ENCODE measurements at regions not wholly inside any gene's neighbourhood (a gene's known extent, or its start where the extent isn't known, plus 50 kb on each side); places are given as distances from the start of the nearest gene placed in this dataset.

DNA sequence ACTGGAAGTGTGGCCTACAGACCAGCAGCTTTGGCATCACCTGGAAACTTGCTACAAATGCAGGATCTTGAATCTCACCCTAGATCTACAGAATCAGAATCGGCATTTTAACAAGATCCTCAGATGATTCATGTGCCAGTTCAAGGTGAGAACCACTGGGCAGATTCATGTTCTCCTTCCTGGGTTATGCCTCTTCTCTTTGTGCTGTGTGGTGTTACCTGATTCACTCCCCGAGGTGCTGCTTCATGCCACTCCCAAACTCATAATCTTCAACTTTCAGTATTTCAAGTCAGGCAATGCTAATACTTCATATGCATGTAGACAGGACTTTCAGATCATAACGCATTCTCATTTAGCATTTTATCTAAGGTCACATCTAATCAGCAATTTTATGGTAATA lies 427.7 kb downstream of the FOXO1 start:
- Histone ChIP-seq H3K9me3 (no peaks in the 10 kb centered on the region), H3K4me1 (peaks cover 3 to 4% of the 10 kb centered on the region in 2 donors), H3K4me3 (no peak overlapping the region), H3K27me3 (no peaks in the 10 kb centered on the region), H3K27ac (no peak overlapping the region), H3K36me3 (no peaks in the 10 kb centered on the region)
- no peak for DNase-seq (ENCODE audit: low spot score in 2 of 2)
- intact Hi-C loops (cut with DNase I; ENCODE audit: low total_unique reads): no loop called here
- TF ChIP-seq POLR2A (IDR thresholded peaks at IDR 0.05): no peak

DNA sequence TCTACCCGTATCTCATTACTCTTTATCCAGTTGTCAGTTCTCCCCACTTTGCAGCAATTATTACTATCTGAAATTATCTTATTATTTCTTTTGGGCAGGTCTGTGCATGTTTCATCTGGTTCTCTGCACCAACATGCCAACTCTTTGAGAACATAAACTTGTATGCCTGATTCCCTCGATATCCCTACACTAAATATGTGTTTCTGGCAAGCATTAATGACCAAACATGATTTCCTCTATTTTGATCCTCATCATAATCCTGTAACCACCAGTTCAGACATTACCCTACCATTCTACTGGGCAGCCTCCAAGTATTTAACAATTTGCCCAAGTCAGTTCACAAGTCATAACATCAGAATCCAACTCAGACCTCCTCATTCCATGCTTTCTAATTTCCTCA lies 426.1 kb downstream of the FOXO1 start:
- Histone ChIP-seq H3K27me3 (no peaks in the 10 kb centered on the region), H3K27ac (no peak overlapping the region), H3K9me3 (no peaks in the 10 kb centered on the region), H3K4me1 (peaks cover 0 to 3% of the 10 kb centered on the region in 2 donors), H3K4me3 (no peak overlapping the region), H3K36me3 (no peaks in the 10 kb centered on the region)
- no peak for DNase-seq (ENCODE audit: low spot score in 2 of 2)
- intact Hi-C loops (cut with DNase I; ENCODE audit: low total_unique reads): no loop called here
- TF ChIP-seq POLR2A (IDR thresholded peaks at IDR 0.05): no peak

- Histone ChIP-seq H3K9me3 (no peaks in the 10 kb centered on the region), H3K36me3 (no peaks in the 10 kb centered on the region), H3K4me1 (no peaks in the 10 kb centered on the region), H3K27ac (no peak overlapping the region), H3K4me3 (no peak overlapping the region), H3K27me3 (no peaks in the 10 kb centered on the region)
- no peak for DNase-seq (ENCODE audit: low spot score in 2 of 2)
- intact Hi-C loops (cut with DNase I; ENCODE audit: low total_unique reads): no loop called here
- TF ChIP-seq, protein P1, sequence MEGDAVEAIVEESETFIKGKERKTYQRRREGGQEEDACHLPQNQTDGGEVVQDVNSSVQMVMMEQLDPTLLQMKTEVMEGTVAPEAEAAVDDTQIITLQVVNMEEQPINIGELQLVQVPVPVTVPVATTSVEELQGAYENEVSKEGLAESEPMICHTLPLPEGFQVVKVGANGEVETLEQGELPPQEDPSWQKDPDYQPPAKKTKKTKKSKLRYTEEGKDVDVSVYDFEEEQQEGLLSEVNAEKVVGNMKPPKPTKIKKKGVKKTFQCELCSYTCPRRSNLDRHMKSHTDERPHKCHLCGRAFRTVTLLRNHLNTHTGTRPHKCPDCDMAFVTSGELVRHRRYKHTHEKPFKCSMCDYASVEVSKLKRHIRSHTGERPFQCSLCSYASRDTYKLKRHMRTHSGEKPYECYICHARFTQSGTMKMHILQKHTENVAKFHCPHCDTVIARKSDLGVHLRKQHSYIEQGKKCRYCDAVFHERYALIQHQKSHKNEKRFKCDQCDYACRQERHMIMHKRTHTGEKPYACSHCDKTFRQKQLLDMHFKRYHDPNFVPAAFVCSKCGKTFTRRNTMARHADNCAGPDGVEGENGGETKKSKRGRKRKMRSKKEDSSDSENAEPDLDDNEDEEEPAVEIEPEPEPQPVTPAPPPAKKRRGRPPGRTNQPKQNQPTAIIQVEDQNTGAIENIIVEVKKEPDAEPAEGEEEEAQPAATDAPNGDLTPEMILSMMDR (IDR thresholded peaks at IDR 0.05): no peak
- TF ChIP-seq POLR2A (IDR thresholded peaks at IDR 0.05) (no peak), POLR2AphosphoS5 (IDR thresholded peaks at IDR 0.05) (no peak)
Observed at GRCh38 chr13:40241125-40241798, 425.2 kb downstream of the FOXO1 start.

DNA sequence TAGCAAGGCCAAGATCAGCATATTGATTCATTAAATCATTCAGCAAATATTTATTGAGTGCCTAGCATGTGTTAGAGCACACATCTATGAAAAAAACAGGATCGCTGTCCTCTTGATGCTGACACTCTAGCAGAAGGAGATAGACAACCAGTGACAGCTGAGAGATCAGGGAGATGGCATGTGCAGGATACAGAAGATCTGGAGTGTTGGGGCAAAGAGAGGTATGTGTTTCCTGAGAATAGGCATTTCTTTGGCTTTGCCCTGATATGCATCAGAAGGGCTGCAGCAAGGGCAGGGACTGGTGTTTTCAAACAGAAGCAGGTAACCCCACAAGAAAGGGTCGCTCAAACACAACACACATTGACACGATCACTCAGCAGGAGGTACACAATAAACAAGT lies 423.4 kb downstream of the FOXO1 start:
- Histone ChIP-seq H3K9me3 (no peaks in the 10 kb centered on the region), H3K27ac (no peak overlapping the region), H3K27me3 (no peaks in the 10 kb centered on the region), H3K4me3 (no peak overlapping the region), H3K36me3 (no peaks in the 10 kb centered on the region), H3K4me1 (no peaks in the 10 kb centered on the region)
- no peak for TF ChIP-seq POLR2A (IDR thresholded peaks at IDR 0.05)
- TF ChIP-seq, protein P1 (IDR thresholded peaks at IDR 0.05): no peak
- intact Hi-C loops (cut with DNase I; ENCODE audit: low total_unique reads): no loop called here
- no peak for DNase-seq (ENCODE audit: low spot score in 2 of 2)

- H3K27me3 ChIP-seq: no peaks in the 10 kb centered on the region
- intact Hi-C loops (cut with DNase I; ENCODE audit: low total_unique reads): no loop called here
- no peaks in the 10 kb centered on the region for H3K36me3 ChIP-seq
- H3K4me3 ChIP-seq: no peak overlapping the region
- H3K4me1 ChIP-seq: no peaks in the 10 kb centered on the region
- no peaks in the 10 kb centered on the region for H3K9me3 ChIP-seq
- no peak for TF ChIP-seq POLR2A (IDR thresholded peaks at IDR 0.05)
- TF ChIP-seq POLR2AphosphoS5 (IDR thresholded peaks at IDR 0.05): no peak
- TF ChIP-seq, protein P1 (IDR thresholded peaks at IDR 0.05): no peak
- H3K27ac ChIP-seq: no peak overlapping the region
- DNase-seq (ENCODE audit: low spot score in 2 of 2): no peak
Observed at GRCh38 chr13:40243982-40244381, 422.5 kb downstream of the FOXO1 start.

DNA sequence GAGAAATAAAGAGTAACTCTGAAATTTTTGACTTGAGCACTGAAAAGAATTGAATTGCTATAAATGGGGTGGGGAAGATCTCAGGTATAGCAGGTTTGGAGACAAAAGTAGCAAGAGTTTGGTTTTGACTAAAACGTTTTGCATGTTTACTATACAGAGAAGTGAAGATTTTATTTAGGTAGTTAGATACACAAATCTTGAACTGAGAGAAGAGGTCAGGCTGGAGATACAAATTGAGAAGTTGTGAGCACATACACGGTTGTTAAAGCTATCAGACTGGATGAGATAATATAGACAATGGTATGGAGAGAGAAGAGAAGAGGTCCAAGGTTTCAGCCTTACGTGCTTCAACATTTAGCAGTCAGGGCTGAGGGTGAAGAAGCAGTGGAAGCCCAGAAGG lies 420.9 kb downstream of the FOXO1 start:
- TF ChIP-seq POLR2A (IDR thresholded peaks at IDR 0.05) (no peak), POLR2AphosphoS5 (IDR thresholded peaks at IDR 0.05) (no peak)
- TF ChIP-seq, protein P1 (IDR thresholded peaks at IDR 0.05): no peak
- no peak for DNase-seq (ENCODE audit: low spot score in 2 of 2)
- no peaks in the 10 kb centered on the region for H3K9me3 ChIP-seq
- H3K27ac ChIP-seq: no peak overlapping the region
- H3K27me3 ChIP-seq: no peaks in the 10 kb centered on the region
- H3K4me1 ChIP-seq: no peaks in the 10 kb centered on the region
- H3K4me3 ChIP-seq: no peak overlapping the region
- intact Hi-C loops (cut with DNase I; ENCODE audit: low total_unique reads): no loop called here
- H3K36me3 ChIP-seq: no peaks in the 10 kb centered on the region

Measured in breast epithelium (tissue), 4 donors.